HG03469 (cell line): ENCODE measurements at regions not wholly inside any gene's neighbourhood (a gene's known extent, or its start where the extent isn't known, plus 50 kb on each side); places are given as distances from the start of the nearest gene placed in this dataset.
A peak's percentile ranks its signal among the peaks of the same experiment; 100 is the strongest.

Experiments
- ATAC-seq: cut with Tn5 transposase; IDR thresholded peaks from one replicate; pipeline ENCODE4 v1.9.1; 2021; ENCODE audit warnings: mild to moderate bottlenecking, moderate library complexity, moderate number of reproducible peaks; ENCODE audit not compliant: unreplicated experiment

- ATAC-seq: no peak
These were observed 341.1 kb downstream of the RAPGEF2 start for GRCh38 chr4:159443975-159444374.

- no peak for ATAC-seq
These were observed 341.8 kb downstream of the RAPGEF2 start for GRCh38 chr4:159444678-159445077.

GRCh38 chr4:159445692-159446091 is 342.8 kb downstream of the RAPGEF2 start:
- no peak for ATAC-seq

GRCh38 chr4:159446266-159446976 is 343.5 kb downstream of the RAPGEF2 start:
- ATAC-seq: peak; percentile 99

- ATAC-seq: no peak
These were observed 344.4 kb downstream of the RAPGEF2 start for GRCh38 chr4:159447296-159447695.

- ATAC-seq: no peak
These were observed 348.1 kb downstream of the RAPGEF2 start for GRCh38 chr4:159451006-159451405.

- ATAC-seq: peak; percentile 65
These were observed 352.9 kb downstream of the RAPGEF2 start for GRCh38 chr4:159455675-159456237.

- no peak for ATAC-seq
These were observed 357.5 kb downstream of the RAPGEF2 start for GRCh38 chr4:159460371-159460770.

GRCh38 chr4:159463235-159463634 is 360.4 kb downstream of the RAPGEF2 start:
- ATAC-seq: no peak

GRCh38 chr4:159464302-159464701 is 361.4 kb downstream of the RAPGEF2 start:
- ATAC-seq: no peak

GRCh38 chr4:159476886-159477285 is 374.0 kb downstream of the RAPGEF2 start:
- ATAC-seq: no peak

- no peak for ATAC-seq
These were observed 377.9 kb downstream of the RAPGEF2 start for GRCh38 chr4:159480826-159481225.

GRCh38 chr4:159481936-159482335 is 379.1 kb downstream of the RAPGEF2 start:
- ATAC-seq: no peak

GRCh38 chr4:159483110-159483781 is 380.4 kb downstream of the RAPGEF2 start:
- ATAC-seq: no peak

GRCh38 chr4:159483782-159484741 is 381.2 kb downstream of the RAPGEF2 start:
- ATAC-seq: no peak

GRCh38 chr4:159484864-159485263 is 382.0 kb downstream of the RAPGEF2 start:
- ATAC-seq: no peak

- ATAC-seq: peak; percentile 93
These were observed 384.4 kb downstream of the RAPGEF2 start for GRCh38 chr4:159487284-159487747.

GRCh38 chr4:159489646-159490045 is 386.8 kb downstream of the RAPGEF2 start:
- no peak for ATAC-seq

GRCh38 chr4:159495515-159496236 is 392.8 kb downstream of the RAPGEF2 start:
- ATAC-seq: no peak

- no peak for ATAC-seq
These were observed 393.4 kb downstream of the RAPGEF2 start for GRCh38 chr4:159496248-159496647.
